ENCODE measurements at regions not wholly inside any gene's neighbourhood (a gene's known extent, or its start where the extent isn't known, plus 50 kb on each side); places are given as distances from the start of the nearest gene placed in this dataset.

GRCh38 chr4:100130964-100131363 lies 59.3 kb downstream of the DDIT4L start:
- DNase-seq: no peak

DNA sequence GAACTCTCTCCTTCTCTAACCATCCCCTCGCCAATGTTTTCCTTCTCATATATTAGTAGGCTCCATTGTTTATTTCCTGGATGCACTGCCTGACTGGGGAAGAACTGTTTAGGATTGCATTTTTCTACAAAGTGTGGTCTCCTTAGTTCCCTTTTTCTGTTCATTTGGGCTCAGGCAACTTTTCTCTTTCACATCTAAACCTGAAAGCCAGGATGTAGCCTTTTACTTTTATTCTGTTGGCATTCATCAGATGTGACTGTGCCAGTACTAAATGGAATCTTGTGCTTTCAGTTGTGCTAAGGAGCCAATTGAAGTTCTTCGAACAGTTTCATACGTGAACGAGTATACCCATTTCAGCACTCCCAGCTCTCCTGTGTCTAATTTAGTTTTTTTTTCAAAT lies 59.8 kb downstream of the DDIT4L start:
- no peak for DNase-seq

DNA sequence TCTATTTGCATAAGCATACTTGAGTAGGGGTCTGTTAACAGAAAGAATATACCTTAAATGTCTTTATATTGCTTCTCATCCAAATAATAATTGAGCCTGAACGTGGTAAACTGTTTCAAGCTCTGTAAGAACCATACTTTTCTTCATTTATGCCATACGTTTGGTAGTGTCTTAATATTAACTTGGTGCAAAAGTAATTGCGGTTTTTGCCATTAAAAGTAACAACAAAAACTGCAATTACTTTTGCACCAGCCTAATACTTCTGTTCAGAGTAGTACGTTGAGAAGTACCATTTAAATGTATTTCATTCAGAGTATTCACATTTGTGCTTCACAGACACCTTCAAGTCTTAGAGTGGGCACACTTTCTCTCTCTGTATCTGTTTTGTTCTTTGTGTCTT lies 60.5 kb downstream of the DDIT4L start:
- DNase-seq: no peak

- DNase-seq: no peak
These were observed 61.9 kb downstream of the DDIT4L start for GRCh38 chr4:100128338-100128737.

- no peak for DNase-seq
These were observed 65.6 kb downstream of the DDIT4L start for GRCh38 chr4:100124715-100125114.

- DNase-seq: no peak
These were observed 72.1 kb downstream of the DDIT4L start for GRCh38 chr4:100118181-100118580.

DNA sequence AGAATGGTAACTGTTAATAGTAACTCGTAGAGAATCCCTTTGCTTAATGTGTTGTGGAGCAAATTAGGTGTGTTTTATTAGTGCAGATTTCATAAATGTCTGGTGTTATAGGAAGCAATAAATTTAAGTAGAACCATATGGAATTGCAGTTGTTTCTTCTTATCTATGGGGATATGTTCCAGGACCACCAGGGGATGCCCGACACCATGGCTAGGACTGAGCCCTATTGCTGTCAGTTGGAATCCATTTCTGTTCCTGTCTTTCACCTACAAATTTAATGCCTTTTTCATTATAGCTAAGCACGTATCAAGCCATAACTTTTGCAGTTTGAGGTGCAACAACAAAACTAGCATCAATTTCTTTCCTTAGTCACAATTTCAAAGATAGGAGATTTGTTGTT lies 72.5 kb downstream of the DDIT4L start:
- DNase-seq: no peak

DNA sequence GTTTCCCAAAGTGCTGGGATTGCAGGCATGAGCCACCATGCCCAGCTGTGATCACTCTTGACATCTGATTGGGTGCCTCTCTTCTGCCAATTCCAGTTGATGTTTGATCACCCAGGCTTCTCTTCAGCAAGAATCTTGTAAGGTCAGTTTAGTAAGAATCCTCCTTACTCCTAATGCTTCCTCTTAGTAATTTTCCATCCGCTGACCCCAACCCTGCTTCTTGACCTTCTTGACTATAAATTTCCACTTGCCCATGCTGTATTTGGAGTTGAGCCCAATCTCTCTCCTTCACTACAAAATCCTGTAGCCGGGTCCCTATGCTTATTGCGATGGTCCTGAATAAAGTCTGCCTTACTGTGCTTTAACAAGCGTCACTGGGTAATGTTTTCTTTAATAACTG lies 75.4 kb downstream of the DDIT4L start:
- no peak for DNase-seq

GRCh38 chr4:100113732-100114131 lies 76.5 kb downstream of the DDIT4L start:
- DNase-seq: no peak

GRCh38 chr4:100113096-100113495 lies 77.2 kb downstream of the DDIT4L start:
- DNase-seq: no peak

DNA sequence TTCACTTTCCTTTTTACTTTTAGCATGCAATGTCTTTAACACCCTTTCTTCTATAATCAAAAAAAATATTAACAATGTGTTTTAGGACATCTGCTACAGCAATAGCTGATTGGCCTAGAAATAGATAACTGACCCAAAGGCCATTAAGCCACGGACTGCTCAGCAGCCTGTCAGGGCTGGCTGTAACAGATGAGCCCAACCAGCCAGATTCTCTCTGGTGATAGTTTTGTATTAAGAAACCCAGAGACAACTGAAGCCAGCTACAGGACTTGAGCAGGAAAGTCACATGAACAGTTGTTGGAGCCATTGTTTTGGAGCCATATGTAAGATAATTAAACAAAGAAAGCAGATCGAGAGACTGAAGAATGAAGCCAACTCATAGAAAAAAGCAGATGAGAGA lies 80.3 kb downstream of the DDIT4L start:
- DNase-seq: no peak

GRCh38 chr4:100108869-100109268 lies 81.4 kb downstream of the DDIT4L start:
- no peak for DNase-seq

DNA sequence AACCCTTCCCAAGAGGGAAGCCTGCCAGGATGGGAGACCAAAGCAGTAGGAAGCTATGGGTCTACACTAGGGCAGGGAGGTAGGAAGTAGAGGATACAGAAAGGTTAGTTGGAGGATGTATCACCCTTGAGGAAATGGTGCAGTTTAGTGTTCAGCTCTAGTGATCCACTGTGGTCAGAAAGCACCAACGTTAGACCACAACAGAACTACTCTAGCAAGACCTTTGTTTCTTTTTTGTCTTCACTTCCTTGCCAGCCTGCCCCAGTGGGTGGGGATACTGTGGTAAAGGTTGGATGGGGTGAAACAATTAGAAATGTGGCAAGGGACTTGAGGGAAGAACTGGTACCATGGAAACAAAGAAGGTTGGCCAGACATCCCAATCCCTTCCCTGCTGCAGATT lies 83.3 kb downstream of the DDIT4L start:
- DNase-seq: no peak

DNA sequence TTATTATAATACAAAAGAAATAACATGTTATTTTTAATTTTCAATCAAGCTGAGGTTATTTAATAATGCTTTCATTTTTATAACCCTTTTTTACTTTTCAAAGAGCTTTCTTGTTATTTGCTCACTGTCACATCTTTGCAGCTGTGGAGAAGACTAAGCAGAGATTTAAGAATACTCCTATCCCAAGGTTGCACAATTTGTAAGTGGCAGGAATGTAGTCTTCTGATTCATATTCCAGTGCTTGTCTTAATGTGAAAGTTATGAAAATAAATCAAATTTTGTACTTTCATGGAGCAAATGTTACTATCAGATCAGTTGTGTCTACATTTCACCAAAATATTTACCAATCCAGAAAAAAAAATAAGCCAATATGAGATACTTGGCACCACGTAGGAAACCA lies 86.6 kb downstream of the DDIT4L start:
- no peak for DNase-seq

DNA sequence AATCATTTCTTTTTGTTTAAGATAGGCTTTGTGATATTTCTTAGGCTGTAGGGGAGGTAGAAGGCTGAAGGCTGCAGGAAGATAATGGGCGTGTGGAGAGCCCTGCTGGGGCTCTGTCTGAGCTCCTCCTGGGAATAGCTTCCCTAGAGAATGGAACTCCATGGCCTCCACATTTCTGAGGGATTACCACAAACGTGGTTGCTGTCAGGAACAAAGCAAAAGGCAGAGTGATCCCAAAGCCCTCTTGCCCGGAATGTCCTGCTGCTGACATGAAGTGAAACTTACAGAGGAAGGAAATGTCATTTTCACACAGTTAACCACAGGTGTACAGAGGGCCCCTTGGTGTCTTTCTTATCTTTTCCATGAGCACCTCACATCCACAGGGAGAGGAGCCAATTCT lies 89.3 kb downstream of the DDIT4L start:
- DNase-seq: no peak

- DNase-seq: no peak
These were observed 90.5 kb downstream of the DDIT4L start for GRCh38 chr4:100099746-100100145.

DNA sequence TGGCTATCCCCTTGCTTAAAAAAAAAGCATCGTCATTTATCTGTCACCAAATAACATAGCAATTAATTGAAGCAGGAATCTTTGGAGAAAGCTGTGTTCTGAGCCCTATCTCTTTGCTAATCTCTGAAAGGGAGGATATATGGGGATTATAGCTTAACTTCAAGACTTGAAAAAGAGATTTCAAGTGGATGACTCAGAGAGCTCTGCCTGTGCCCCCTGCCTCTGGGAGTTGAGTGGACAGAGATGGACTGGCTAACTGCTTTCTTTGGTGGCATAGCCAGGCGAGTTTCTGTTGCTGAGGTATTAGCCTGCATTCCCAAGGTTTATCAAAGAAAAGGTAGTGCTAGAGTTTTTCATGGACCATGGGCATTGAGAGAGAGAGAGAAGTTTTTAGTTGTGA lies 91.6 kb downstream of the DDIT4L start:
- no peak for DNase-seq

- no peak for DNase-seq
These were observed 92.2 kb downstream of the DDIT4L start for GRCh38 chr4:100098011-100098545.

DNA sequence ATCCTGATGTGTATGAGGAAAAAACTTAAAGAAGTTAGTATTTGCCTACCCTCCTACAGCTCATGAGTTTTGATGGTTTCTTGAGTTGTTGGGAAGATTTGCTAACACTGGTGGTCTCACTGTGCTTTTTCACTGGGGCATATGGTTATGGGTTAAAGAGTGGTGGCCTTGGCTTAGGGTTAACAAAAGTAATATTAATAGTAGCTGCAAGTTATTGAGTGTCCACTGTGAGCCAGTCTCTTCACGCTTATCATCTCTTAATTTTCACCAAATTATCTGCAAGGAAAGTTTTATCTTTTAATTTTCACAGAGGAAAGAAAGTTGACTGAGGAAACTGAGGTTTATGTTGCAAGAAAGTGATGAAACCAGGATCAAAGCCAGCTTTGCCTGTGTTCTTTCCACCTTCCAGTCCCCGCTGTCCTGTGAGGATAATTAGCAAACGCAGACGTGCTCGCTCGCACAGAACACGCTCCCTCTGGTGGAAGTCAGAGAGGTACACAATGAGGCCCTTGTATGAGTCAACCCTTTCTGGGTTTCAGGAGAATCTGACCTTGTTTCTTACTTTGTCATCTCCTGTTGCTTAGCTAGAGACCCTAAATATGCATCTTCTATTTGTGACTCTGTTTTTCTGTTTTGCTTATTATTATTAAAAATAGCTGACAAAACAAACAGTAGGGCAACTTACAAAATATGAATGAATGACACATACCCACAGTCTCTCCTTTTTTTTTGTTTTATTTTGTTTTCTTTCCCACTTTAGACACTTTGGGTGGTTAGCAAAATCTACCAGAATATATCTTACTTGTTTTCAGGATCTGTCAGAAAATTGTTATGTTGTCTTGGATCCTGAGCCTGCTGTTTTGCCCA lies 94.3 kb downstream of the DDIT4L start:
- peak; percentile 74 for DNase-seq

GRCh38 chr4:100093091-100093866 lies 97.0 kb downstream of the DDIT4L start:
- peak; percentile 91 for DNase-seq

- no peak for DNase-seq
These were observed 102.5 kb downstream of the DDIT4L start for GRCh38 chr4:100087743-100088142.

GRCh38 chr4:100086766-100087431 lies 103.4 kb downstream of the DDIT4L start:
- DNase-seq: no peak

- DNase-seq: no peak
These were observed 105.4 kb downstream of the DDIT4L start for GRCh38 chr4:100084892-100085291.

Data from hematopoietic multipotent progenitor cell treated with erythropoietin and hydrocortisone succinate and interleukin-3 and kit ligand, for 4 days (in vitro differentiated cells).